ENCODE measurements at regions not wholly inside any gene's neighbourhood (a gene's known extent, or its start where the extent isn't known, plus 50 kb on each side); places are given as distances from the start of the nearest gene placed in this dataset.

DNA sequence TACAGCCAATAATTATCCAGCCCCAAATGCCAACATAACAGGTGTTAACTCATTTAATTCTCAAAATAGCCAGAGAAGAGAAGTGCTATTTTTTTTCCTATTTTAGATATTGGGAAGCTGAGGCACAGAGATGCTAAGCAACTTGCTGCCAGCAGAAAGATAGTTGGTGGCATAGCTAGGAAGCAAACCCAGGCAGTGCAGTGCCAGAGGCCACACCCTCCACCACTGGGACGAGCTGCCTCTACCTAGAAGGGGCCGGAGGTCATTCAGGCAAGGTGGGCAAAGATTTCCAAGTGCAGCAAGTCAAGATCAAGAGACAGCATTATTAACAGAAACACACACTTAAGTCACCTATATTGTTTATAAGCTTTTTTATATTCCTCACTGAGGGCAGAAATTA lies 654.1 kb downstream of the INHBA start:
- 83% methylated on average over 2 of the region's 2 CpGs for WGBS (ENCODE audit: insufficient coverage)
- Mint-ChIP-seq H3K36me3 (no peaks in the 10 kb centered on the region), H3K4me1 (no peaks in the 10 kb centered on the region), H3K4me3 (no peak overlapping the region), H3K27ac (no peak overlapping the region), H3K9me3 (peaks cover 0 to 4% of the 10 kb centered on the region in 2 donors), H3K27me3 (ENCODE audit: low read depth in 2 of 2) (no peaks in the 10 kb centered on the region)
- DNase-seq (no peak), ATAC-seq (no peak)
- no peak for TF ChIP-seq CTCF (IDR thresholded peaks at IDR 0.05)
- no peak overlapping the region for H3K27ac ChIP-seq (ENCODE audit: low read length)
- H3K4me1 ChIP-seq (ENCODE audit: control insufficient read depth, insufficient read depth, low read length) = no peaks in the 10 kb centered on the region
- H3K36me3 ChIP-seq (ENCODE audit: control insufficient read depth, insufficient read depth, low read length) = no peaks in the 10 kb centered on the region
- no peaks in the 10 kb centered on the region for H3K27me3 ChIP-seq (ENCODE audit: control insufficient read depth, insufficient read depth, low read length)
- no peak overlapping the region for H3K4me3 ChIP-seq (ENCODE audit: low read length)
- peaks cover 3% of the 10 kb centered on the region for H3K9me3 ChIP-seq (ENCODE audit: control insufficient read depth, insufficient read depth, low read length)
- intact Hi-C loops (cut with micrococcal nuclease) = no loop called here

DNA sequence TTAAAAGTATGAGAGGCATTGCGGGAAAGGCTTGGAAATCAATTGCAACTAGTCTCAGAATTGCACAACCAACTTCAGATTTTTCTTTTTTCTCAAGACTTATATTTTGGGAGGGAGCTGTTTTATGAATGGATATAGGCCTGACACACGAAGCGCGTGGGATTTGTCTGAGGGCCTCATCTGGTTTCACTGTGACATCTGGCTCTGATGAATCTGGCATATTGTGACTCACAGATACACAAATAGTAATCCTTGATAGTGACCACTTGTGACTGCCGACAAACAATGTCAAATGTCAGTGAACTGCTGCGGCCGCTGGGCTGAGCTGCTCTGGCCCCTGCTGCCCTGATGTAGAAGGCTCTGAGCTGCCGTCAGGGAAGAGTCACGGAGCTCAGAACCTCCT lies 655.1 kb downstream of the INHBA start:
- Histone ChIP-seq H3K36me3 (ENCODE audit: control insufficient read depth, insufficient read depth, low read length) (no peaks in the 10 kb centered on the region), H3K4me1 (ENCODE audit: control insufficient read depth, insufficient read depth, low read length) (no peaks in the 10 kb centered on the region), H3K9me3 (ENCODE audit: control insufficient read depth, insufficient read depth, low read length) (peaks cover 3% of the 10 kb centered on the region), H3K4me3 (ENCODE audit: low read length) (no peak overlapping the region), H3K27me3 (ENCODE audit: control insufficient read depth, insufficient read depth, low read length) (no peaks in the 10 kb centered on the region), H3K27ac (ENCODE audit: low read length) (no peak overlapping the region)
- DNase-seq (no peak), ATAC-seq (no peak)
- H3K4me1 Mint-ChIP-seq = no peaks in the 10 kb centered on the region
- WGBS (ENCODE audit: insufficient coverage) = 91% methylated on average over 9 of the region's 9 CpGs
- no peaks in the 10 kb centered on the region for H3K36me3 Mint-ChIP-seq
- no peak overlapping the region for H3K27ac Mint-ChIP-seq
- no peak for TF ChIP-seq CTCF (IDR thresholded peaks at IDR 0.05)
- H3K9me3 Mint-ChIP-seq = peaks cover 0 to 5% of the 10 kb centered on the region in 2 donors
- H3K27me3 Mint-ChIP-seq (ENCODE audit: low read depth in 2 of 2) = no peaks in the 10 kb centered on the region
- intact Hi-C loops (cut with micrococcal nuclease) = no loop called here
- no peak overlapping the region for H3K4me3 Mint-ChIP-seq

DNA sequence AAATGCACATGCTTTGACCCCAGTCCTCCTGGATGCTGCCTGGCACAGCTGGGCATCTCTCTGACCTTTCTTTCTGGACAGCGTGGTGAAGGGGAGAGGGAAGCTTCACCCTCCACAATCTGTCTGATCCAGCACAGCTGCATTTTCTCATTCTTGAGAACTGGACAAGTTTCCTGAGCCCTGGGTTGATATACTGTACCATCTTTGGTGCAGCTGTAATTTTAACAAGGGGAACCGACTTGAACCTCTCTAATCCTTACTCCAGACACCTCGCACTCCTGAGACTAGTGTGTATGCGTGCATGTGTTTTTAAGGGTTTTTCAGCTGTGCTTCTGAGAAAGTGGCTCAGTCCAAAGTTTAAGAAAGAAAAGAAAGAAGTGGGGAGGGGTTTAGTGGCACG lies 655.7 kb downstream of the INHBA start:
- H3K4me1 Mint-ChIP-seq = no peaks in the 10 kb centered on the region
- TF ChIP-seq CTCF (IDR thresholded peaks at IDR 0.05) = no peak
- H3K36me3 Mint-ChIP-seq = no peaks in the 10 kb centered on the region
- H3K4me3 Mint-ChIP-seq = no peak overlapping the region
- no peaks in the 10 kb centered on the region for H3K27me3 ChIP-seq (ENCODE audit: control insufficient read depth, insufficient read depth, low read length)
- no peaks in the 10 kb centered on the region for H3K27me3 Mint-ChIP-seq (ENCODE audit: low read depth in 2 of 2)
- peaks cover 3% of the 10 kb centered on the region for H3K9me3 ChIP-seq (ENCODE audit: control insufficient read depth, insufficient read depth, low read length)
- intact Hi-C loops (cut with micrococcal nuclease) = no loop called here
- peaks cover 0 to 5% of the 10 kb centered on the region in 2 donors for H3K9me3 Mint-ChIP-seq
- H3K27ac ChIP-seq (ENCODE audit: low read length) = no peak overlapping the region
- no peaks in the 10 kb centered on the region for H3K4me1 ChIP-seq (ENCODE audit: control insufficient read depth, insufficient read depth, low read length)
- WGBS (ENCODE audit: insufficient coverage) = 83% methylated on average over 3 of the region's 5 CpGs
- no peak for DNase-seq
- H3K27ac Mint-ChIP-seq = no peak overlapping the region
- H3K36me3 ChIP-seq (ENCODE audit: control insufficient read depth, insufficient read depth, low read length) = no peaks in the 10 kb centered on the region
- ATAC-seq = no peak
- no peak overlapping the region for H3K4me3 ChIP-seq (ENCODE audit: low read length)

GRCh38 chr7:41046776-41047175 lies 656.1 kb downstream of the INHBA start:
- H3K27me3 Mint-ChIP-seq (ENCODE audit: low read depth in 2 of 2) = no peaks in the 10 kb centered on the region

More at GRCh38 chr7:41046776-41047175, 656.1 kb downstream of the INHBA start:
- no peaks in the 10 kb centered on the region for H3K36me3 ChIP-seq (ENCODE audit: control insufficient read depth, insufficient read depth, low read length)
- H3K9me3 ChIP-seq (ENCODE audit: control insufficient read depth, insufficient read depth, low read length) = peaks cover 3% of the 10 kb centered on the region
- no peaks in the 10 kb centered on the region for H3K27me3 ChIP-seq (ENCODE audit: control insufficient read depth, insufficient read depth, low read length)
- 60% methylated on average over 1 of the region's 4 CpGs for WGBS (ENCODE audit: insufficient coverage)
- intact Hi-C loops (cut with micrococcal nuclease) = no loop called here
- H3K9me3 Mint-ChIP-seq = peaks cover 0 to 5% of the 10 kb centered on the region in 2 donors
- ATAC-seq (no peak), DNase-seq (no peak)
- no peaks in the 10 kb centered on the region for H3K36me3 Mint-ChIP-seq
- no peak overlapping the region for H3K27ac ChIP-seq (ENCODE audit: low read length)
- H3K4me3 Mint-ChIP-seq = no peak overlapping the region
- no peaks in the 10 kb centered on the region for H3K4me1 Mint-ChIP-seq
- no peak overlapping the region for H3K4me3 ChIP-seq (ENCODE audit: low read length)
- no peaks in the 10 kb centered on the region for H3K4me1 ChIP-seq (ENCODE audit: control insufficient read depth, insufficient read depth, low read length)
- H3K27ac Mint-ChIP-seq = no peak overlapping the region
- TF ChIP-seq CTCF (IDR thresholded peaks at IDR 0.05) = no peak

All from natural killer cell (primary cell).